ENCODE measurements at regions not wholly inside any gene's neighbourhood (a gene's known extent, or its start where the extent isn't known, plus 50 kb on each side); places are given as distances from the start of the nearest gene placed in this dataset.
A peak's percentile ranks its signal among the peaks of the same experiment; 100 is the strongest.

DNA sequence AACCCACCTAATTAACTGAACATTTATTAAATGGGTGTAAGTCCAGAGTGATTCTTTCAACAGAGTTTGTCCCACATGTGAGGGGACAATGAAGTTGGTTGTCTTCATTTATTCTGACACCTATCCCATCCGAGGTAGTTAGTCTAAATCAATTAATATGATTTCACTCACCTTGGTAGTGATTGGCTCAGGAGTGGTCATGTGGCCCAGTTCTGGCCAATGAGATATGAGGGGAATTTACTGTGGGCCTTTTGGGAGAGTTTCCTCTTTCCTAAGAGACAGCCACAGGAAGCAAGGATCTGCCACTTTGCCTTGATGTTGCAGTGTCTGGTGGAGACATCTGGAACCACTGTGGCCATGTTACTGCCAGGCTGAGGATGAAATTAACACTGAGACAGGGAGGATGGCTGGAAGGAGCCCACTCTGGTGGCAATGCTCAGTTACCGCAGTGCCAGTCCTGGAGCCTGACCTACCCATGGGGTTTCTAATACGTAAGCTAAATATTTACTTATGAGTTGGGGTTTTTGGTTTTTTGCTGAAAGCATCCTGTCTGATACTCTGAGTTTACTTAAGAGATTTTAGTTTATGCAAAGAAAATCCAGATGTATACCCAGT, 118.6 kb downstream of the FGF18 start:
- Histone ChIP-seq H3K4me3 (ENCODE audit: extremely low read depth in 1 of 4, insufficient read depth in 2 of 4, low read depth in 3 of 4, low read length in 4 of 4) (no peak overlapping the region), H3K9ac (replicated peaks in 1 of 4; ENCODE audit: extremely low read depth in 1 of 4, low read depth in 3 of 4, low read length in 3 of 4) (no peak overlapping the region), H3K27ac (ENCODE audit: low read depth, low read length) (no peak overlapping the region), H4K8ac (ENCODE audit: extremely low read depth, insufficient read depth, low read length) (no peak overlapping the region), H3K4me1 (replicated peaks in 1 of 4; ENCODE audit: control insufficient read depth in 3 of 4, insufficient read depth in 4 of 4, low read length in 3 of 4) (peaks cover 2 to 11% (median 8%) of the 10 kb centered on the region in 4 experiments; a peak in 4 of 7 replicates), H3K4me2 (ENCODE audit: insufficient read depth in 1 of 2, low read depth in 2 of 2, low read length in 2 of 2) (no peak overlapping the region), H3K79me2 (ENCODE audit: control insufficient read depth in 1 of 2, insufficient read depth in 2 of 2, low read length in 2 of 2) (no peaks in the 10 kb centered on the region), H3K14ac (ENCODE audit: insufficient read length) (no peak overlapping the region), H2BK5ac (ENCODE audit: low read depth, low read length) (no peak overlapping the region), H3K36me3 (ENCODE audit: control insufficient read depth in 2 of 4, insufficient read depth in 4 of 4, low read length in 3 of 4) (no peaks in the 10 kb centered on the region), H3K4ac (replicated peaks; ENCODE audit: insufficient read length, low read depth, low read length) (no peak overlapping the region), H3K56ac (replicated peaks; ENCODE audit: insufficient read length, low read depth, low read length) (no peak overlapping the region), H2BK12ac (ENCODE audit: low read depth, low read length) (no peak overlapping the region; the same call in 1 of the 2 replicates), H3K23me2 (ENCODE audit: low read depth, low read length) (no peaks in the 10 kb centered on the region), H3K27me3 (replicated peaks in 1 of 4; ENCODE audit: control insufficient read depth in 3 of 4, extremely low read depth in 1 of 4, insufficient read depth in 3 of 4, low read length in 3 of 4) (peaks cover 0 to 2% (median 0%) of the 10 kb centered on the region in 4 experiments; a peak in 1 of 7 replicates), H4K5ac (ENCODE audit: insufficient read length, low read depth, low read length) (no peak overlapping the region), H2AK5ac (ENCODE audit: low read depth, low read length) (no peak overlapping the region), H3K79me1 (ENCODE audit: low read depth, low read length) (no peaks in the 10 kb centered on the region), H2BK20ac (ENCODE audit: low read length) (no peak overlapping the region), H4K20me1 (replicated peaks in 1 of 2; ENCODE audit: control insufficient read depth in 1 of 2, insufficient read depth in 2 of 2, low read length in 2 of 2) (no peaks in the 10 kb centered on the region), H2AFZ (ENCODE audit: low read length) (0 out of 2 replicates have a peak overlapping the region, but pooled peaks have one; percentile 83), H3K9me3 (ENCODE audit: insufficient read depth in 2 of 2, low read depth in 1 of 2, low read length in 1 of 2) (no peaks in the 10 kb centered on the region), H3K18ac (ENCODE audit: extremely low read depth, low read length) (no peak overlapping the region), H3K23ac (ENCODE audit: insufficient read length) (no peak overlapping the region), H4K91ac (replicated peaks; ENCODE audit: insufficient read length, low read length) (no peak overlapping the region), H2BK120ac (replicated peaks; ENCODE audit: low read depth, low read length) (no peak overlapping the region), H2BK15ac (ENCODE audit: low read length) (no peak overlapping the region)
- FAIRE-seq = no peak
- DNase-seq (ENCODE audit: low read depth in 1 of 2, low spot score in 2 of 2) = peak in 1 of 2 experiments; percentile 32
- TF ChIP-seq CHD2 (IDR thresholded peaks at IDR 0.05; ENCODE audit: low read length) = no peak
- TF ChIP-seq, protein P1, sequence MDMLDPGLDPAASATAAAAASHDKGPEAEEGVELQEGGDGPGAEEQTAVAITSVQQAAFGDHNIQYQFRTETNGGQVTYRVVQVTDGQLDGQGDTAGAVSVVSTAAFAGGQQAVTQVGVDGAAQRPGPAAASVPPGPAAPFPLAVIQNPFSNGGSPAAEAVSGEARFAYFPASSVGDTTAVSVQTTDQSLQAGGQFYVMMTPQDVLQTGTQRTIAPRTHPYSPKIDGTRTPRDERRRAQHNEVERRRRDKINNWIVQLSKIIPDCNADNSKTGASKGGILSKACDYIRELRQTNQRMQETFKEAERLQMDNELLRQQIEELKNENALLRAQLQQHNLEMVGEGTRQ (IDR thresholded peaks at IDR 0.05; ENCODE audit: low read length) = 0 out of 2 replicates have a peak, but pooled peaks have one; percentile 33
- POLR2A ChIA-PET (ENCODE audit: partially characterized antibody) = no interaction called here
- WGBS, 2 experiments (ENCODE audit: extremely low coverage in 1 of 2, insufficient coverage in 1 of 2, insufficient read length in 1 of 2, insufficient replicate concordance in 2 of 2, low coverage in 1 of 2, low lambda C conversion rate in 2 of 2, missing lambda C conversion rate in 1 of 2) = 85% methylated on average over 3 of the region's 3 CpGs; no CpG with 5 or more reads in 1 of the 2 experiments
- CTCF ChIA-PET (ENCODE audit: partially characterized antibody) = interaction anchor here (1.6 kb wide), 1 partner anchor 20 kb away, joined by 4 read pairs; no protein-coding TSS in a partner anchor

Measured in H1 (cell line).